ENCODE measurements at regions not wholly inside any gene's neighbourhood (a gene's known extent, or its start where the extent isn't known, plus 50 kb on each side); places are given as distances from the start of the nearest gene placed in this dataset.

- Histone ChIP-seq H3K79me2 (ENCODE audit: insufficient read depth, low read length) (no peaks in the 10 kb centered on the region), H3K27ac (ENCODE audit: low read depth, low read length) (no peak overlapping the region), H3K9me3 (ENCODE audit: insufficient read depth, low read depth, low read length) (no peaks in the 10 kb centered on the region), H4K20me1 (ENCODE audit: insufficient read depth, low read length) (no peaks in the 10 kb centered on the region), H3K9ac (ENCODE audit: low read length) (no peak overlapping the region), H2AFZ (ENCODE audit: low read depth, low read length) (no peak overlapping the region), H3K36me3 (ENCODE audit: insufficient read depth, low read length) (no peaks in the 10 kb centered on the region), H3K4me2 (ENCODE audit: low read length) (no peak overlapping the region), H3K4me1 (ENCODE audit: insufficient read depth, low read length) (no peaks in the 10 kb centered on the region), H3K4me3 (ENCODE audit: insufficient read depth, low read depth, low read length) (no peak overlapping the region), H3K27me3 (ENCODE audit: insufficient read depth, low read length) (no peaks in the 10 kb centered on the region)
- H3K9me3 Mint-ChIP-seq (ENCODE audit: unreplicated experiment): no peaks in the 10 kb centered on the region
- FAIRE-seq: no peak
- no peak for DNase-seq (ENCODE audit: low read depth)
- H3K36me3 Mint-ChIP-seq (ENCODE audit: low read depth, unreplicated experiment): no peaks in the 10 kb centered on the region
- H3K4me3 Mint-ChIP-seq (ENCODE audit: unreplicated experiment): no peak overlapping the region
- no peak overlapping the region for H3K27ac Mint-ChIP-seq (ENCODE audit: unreplicated experiment)
- no peaks in the 10 kb centered on the region for H3K4me1 Mint-ChIP-seq (ENCODE audit: low read depth, unreplicated experiment)
- no peaks in the 10 kb centered on the region for H3K27me3 Mint-ChIP-seq (ENCODE audit: low read depth, unreplicated experiment)
- TF ChIP-seq EZH2 (IDR thresholded peaks at IDR 0.05; ENCODE audit: insufficient read depth, low read length) (no peak), CTCF (IDR thresholded peaks at IDR 0.05; ENCODE audit: insufficient read depth, low read depth, low read length) (no peak)
Measured at GRCh38 chr11:127531167-127531566, 530.6 kb upstream of the KIRREL3 start.

- no peak overlapping the region for H3K4me3 ChIP-seq (ENCODE audit: insufficient read depth, low read depth, low read length)
- H3K4me1 ChIP-seq (ENCODE audit: insufficient read depth, low read length): no peaks in the 10 kb centered on the region
- no peak overlapping the region for H3K4me2 ChIP-seq (ENCODE audit: low read length)
- H3K79me2 ChIP-seq (ENCODE audit: insufficient read depth, low read length): no peaks in the 10 kb centered on the region
- no peak overlapping the region for H3K9ac ChIP-seq (ENCODE audit: low read length)
- no peak for TF ChIP-seq EZH2 (IDR thresholded peaks at IDR 0.05; ENCODE audit: insufficient read depth, low read length)
- no peak for TF ChIP-seq CTCF (IDR thresholded peaks at IDR 0.05; ENCODE audit: insufficient read depth, low read depth, low read length)
- H2AFZ ChIP-seq (ENCODE audit: low read depth, low read length): no peak overlapping the region
- no peaks in the 10 kb centered on the region for H3K4me1 Mint-ChIP-seq (ENCODE audit: low read depth, unreplicated experiment)
- H3K9me3 ChIP-seq (ENCODE audit: insufficient read depth, low read depth, low read length): no peaks in the 10 kb centered on the region
- H4K20me1 ChIP-seq (ENCODE audit: insufficient read depth, low read length): no peaks in the 10 kb centered on the region
- no peaks in the 10 kb centered on the region for H3K27me3 ChIP-seq (ENCODE audit: insufficient read depth, low read length)
- no peaks in the 10 kb centered on the region for H3K9me3 Mint-ChIP-seq (ENCODE audit: unreplicated experiment)
- no peak overlapping the region for H3K4me3 Mint-ChIP-seq (ENCODE audit: unreplicated experiment)
- no peak for DNase-seq (ENCODE audit: low read depth)
- no peak overlapping the region for H3K27ac Mint-ChIP-seq (ENCODE audit: unreplicated experiment)
- H3K27me3 Mint-ChIP-seq (ENCODE audit: low read depth, unreplicated experiment): no peaks in the 10 kb centered on the region
- no peaks in the 10 kb centered on the region for H3K36me3 ChIP-seq (ENCODE audit: insufficient read depth, low read length)
- no peak overlapping the region for H3K27ac ChIP-seq (ENCODE audit: low read depth, low read length)
- H3K36me3 Mint-ChIP-seq (ENCODE audit: low read depth, unreplicated experiment): no peaks in the 10 kb centered on the region
- FAIRE-seq: no peak
Measured at GRCh38 chr11:127528297-127528696, 527.7 kb upstream of the KIRREL3 start.

- Mint-ChIP-seq H3K27ac (ENCODE audit: unreplicated experiment) (no peak overlapping the region), H3K4me3 (ENCODE audit: unreplicated experiment) (no peak overlapping the region), H3K9me3 (ENCODE audit: unreplicated experiment) (no peaks in the 10 kb centered on the region), H3K27me3 (ENCODE audit: low read depth, unreplicated experiment) (no peaks in the 10 kb centered on the region), H3K4me1 (ENCODE audit: low read depth, unreplicated experiment) (peaks cover 10% of the 10 kb centered on the region), H3K36me3 (ENCODE audit: low read depth, unreplicated experiment) (no peaks in the 10 kb centered on the region)
- TF ChIP-seq CTCF (IDR thresholded peaks at IDR 0.05; ENCODE audit: insufficient read depth, low read depth, low read length): no peak
- no peak for TF ChIP-seq EZH2 (IDR thresholded peaks at IDR 0.05; ENCODE audit: insufficient read depth, low read length)
- H3K4me3 ChIP-seq (ENCODE audit: insufficient read depth, low read depth, low read length): no peak overlapping the region
- no peaks in the 10 kb centered on the region for H3K27me3 ChIP-seq (ENCODE audit: insufficient read depth, low read length)
- no peak overlapping the region for H3K9ac ChIP-seq (ENCODE audit: low read length)
- no peaks in the 10 kb centered on the region for H3K9me3 ChIP-seq (ENCODE audit: insufficient read depth, low read depth, low read length)
- no peaks in the 10 kb centered on the region for H3K36me3 ChIP-seq (ENCODE audit: insufficient read depth, low read length)
- no peak overlapping the region for H2AFZ ChIP-seq (ENCODE audit: low read depth, low read length)
- H3K27ac ChIP-seq (ENCODE audit: low read depth, low read length): no peak overlapping the region
- no peak for FAIRE-seq
- H3K4me1 ChIP-seq (ENCODE audit: insufficient read depth, low read length): peaks cover 5% of the 10 kb centered on the region
- H4K20me1 ChIP-seq (ENCODE audit: insufficient read depth, low read length): no peaks in the 10 kb centered on the region
- DNase-seq (ENCODE audit: low read depth): no peak
- H3K4me2 ChIP-seq (ENCODE audit: low read length): no peak overlapping the region
- H3K79me2 ChIP-seq (ENCODE audit: insufficient read depth, low read length): no peaks in the 10 kb centered on the region
Measured at GRCh38 chr11:127524618-127525017, 524.0 kb upstream of the KIRREL3 start.

All from astrocyte (in vitro differentiated cells and primary cell).